ENCODE measurements at regions not wholly inside any gene's neighbourhood (a gene's known extent, or its start where the extent isn't known, plus 50 kb on each side); places are given as distances from the start of the nearest gene placed in this dataset.
A peak's percentile ranks its signal among the peaks of the same experiment; 100 is the strongest.

- TF ChIP-seq INSM2 (tag by site-specific recombination; IDR thresholded peaks at IDR 0.05) (no peak), ZNF362 (tag by site-specific recombination; IDR thresholded peaks at IDR 0.05) (no peak), REST (tag by site-specific recombination; IDR thresholded peaks at IDR 0.05) (no peak), ZNF2 (tag by site-specific recombination; IDR thresholded peaks at IDR 0.05) (no peak), SCRT2 (tag by site-specific recombination; IDR thresholded peaks at IDR 0.05) (no peak), ZNF501 (tag by site-specific recombination; IDR thresholded peaks at IDR 0.05) (no peak), GLIS2 (tag by site-specific recombination; IDR thresholded peaks at IDR 0.05) (no peak), ZNF747 (tag by site-specific recombination; IDR thresholded peaks at IDR 0.05) (no peak), ZXDB (tag by site-specific recombination; IDR thresholded peaks at IDR 0.05) (no peak), ZNF645 (tag by site-specific recombination; IDR thresholded peaks at IDR 0.05) (no peak)
Observed at GRCh38 chr1:214122110-214122509, 134.3 kb downstream of the PROX1 start (continued).

- H3K36me3 ChIP-seq (ENCODE audit: control insufficient read depth in 2 of 2, insufficient read depth in 1 of 2, low read length in 2 of 2): no peaks in the 10 kb centered on the region
- no peak overlapping the region for H3K27ac ChIP-seq (ENCODE audit: extremely low read depth, low read depth, low read length)
- peaks cover 6% of the 10 kb centered on the region; the same call in 1 of the 2 replicates for H3K4me1 ChIP-seq (ENCODE audit: control insufficient read depth, insufficient read depth, low read length)
- no peak overlapping the region for H3K4me3 ChIP-seq (ENCODE audit: low read depth, low read length)
- H3K9me3 ChIP-seq (ENCODE audit: control insufficient read depth, insufficient read depth, low read depth, low read length): no peaks in the 10 kb centered on the region
- POLR2A ChIA-PET: interaction anchor here (0.7 to 1.7 kb wide), 4 partner anchors 133 to 190 kb away, joined by 3 to 6 read pairs (median 4); partner anchors contain the start of gene PROX1
- CTCF ChIA-PET: interaction anchor here (0.6 to 2.5 kb wide), 47 partner anchors 8 to 1535 kb away, joined by 3 to 13 read pairs (median 4); no protein-coding TSS in a partner anchor
- TF ChIP-seq ZNF174 (tag by site-specific recombination; IDR thresholded peaks at IDR 0.05) (no peak), ZBTB17 (tag by site-specific recombination; IDR thresholded peaks at IDR 0.05) (0 out of 2 replicates have a peak, but pooled peaks have one; percentile 30), MYNN (tag by site-specific recombination; IDR thresholded peaks at IDR 0.05; ENCODE audit: borderline replicate concordance) (no peak), CTCF (tag by site-specific recombination; IDR thresholded peaks at IDR 0.05) (peak; percentile 73), ZNF596 (tag by site-specific recombination; IDR thresholded peaks at IDR 0.05) (no peak), ZNF639 (tag by site-specific recombination; IDR thresholded peaks at IDR 0.05) (no peak), GLIS1 (tag by site-specific recombination; IDR thresholded peaks at IDR 0.05) (peak; percentile 50; the same call in 1 of the 2 replicates), ZNF366 (tag by site-specific recombination; conservative IDR thresholded peaks at IDR 0.05) (0 out of 2 replicates have a peak, but pooled peaks have one; percentile 24), ZNF785 (tag by site-specific recombination; IDR thresholded peaks at IDR 0.05) (no peak), ZEB2 (tag by site-specific recombination; IDR thresholded peaks at IDR 0.05) (peak; percentile 35; the same call in 1 of the 2 replicates), ZNF335 (tag by site-specific recombination; conservative IDR thresholded peaks at IDR 0.05) (peak; percentile 59), ZNF660 (tag by site-specific recombination; IDR thresholded peaks at IDR 0.05) (peak; percentile 24; the same call in 1 of the 2 replicates)
Observed at GRCh38 chr1:214123061-214123784, 135.4 kb downstream of the PROX1 start.

Measured in HEK293 (cell line).